HG02973 (cell line): ENCODE measurements at regions not wholly inside any gene's neighbourhood (a gene's known extent, or its start where the extent isn't known, plus 50 kb on each side); places are given as distances from the start of the nearest gene placed in this dataset.
"Not testable (repeated sequence)": the region's sequence is repeated elsewhere in the genome, so short reads cannot be mapped to it uniquely, and the experiment has no call there.

ENCODE experiments used
- ATAC-seq: cut with Tn5 transposase; IDR thresholded peaks from one replicate; pipeline ENCODE4 v1.9.1; 2021; ENCODE audit warnings: moderate library complexity; ENCODE audit not compliant: unreplicated experiment

DNA sequence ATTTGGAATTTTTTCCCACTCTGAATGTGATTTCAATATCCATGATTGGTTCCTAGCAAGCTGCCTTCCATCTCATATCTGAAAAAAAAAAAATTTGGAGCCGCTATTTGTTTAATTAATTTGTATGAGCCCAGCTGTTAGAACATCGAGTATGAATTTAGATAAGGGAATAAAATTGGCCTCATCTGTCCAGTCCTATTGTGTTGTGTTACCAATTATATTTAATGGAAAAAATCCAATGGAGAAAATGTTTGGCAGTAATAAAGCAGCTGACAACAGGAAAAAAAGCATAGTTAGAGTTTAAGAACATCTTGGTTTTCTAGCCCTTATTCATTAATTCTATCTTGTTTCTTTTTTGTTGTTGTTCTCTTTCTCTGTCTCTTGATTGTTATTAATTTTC, 735.6 kb upstream of the RIOK2 start:
- no peak for ATAC-seq

DNA sequence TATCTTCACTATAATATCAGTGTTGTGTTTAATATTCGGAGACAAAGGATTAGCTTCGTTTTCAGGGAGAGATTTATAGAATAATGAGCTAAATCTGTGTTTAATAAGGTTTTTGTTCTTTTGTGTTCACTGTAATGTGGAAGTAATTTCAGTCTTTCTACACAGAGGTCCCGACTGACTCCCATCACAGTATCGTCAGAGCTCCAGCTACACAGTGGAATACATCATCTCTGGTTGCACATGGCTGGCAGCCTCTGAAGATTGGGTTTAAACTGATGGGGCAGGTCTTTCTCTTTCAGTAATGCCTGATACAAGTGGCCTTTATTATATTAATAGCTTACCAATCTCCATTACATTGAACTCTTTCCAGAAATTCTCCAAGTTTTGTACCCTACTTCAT, 736.7 kb upstream of the RIOK2 start:
- no peak for ATAC-seq

DNA sequence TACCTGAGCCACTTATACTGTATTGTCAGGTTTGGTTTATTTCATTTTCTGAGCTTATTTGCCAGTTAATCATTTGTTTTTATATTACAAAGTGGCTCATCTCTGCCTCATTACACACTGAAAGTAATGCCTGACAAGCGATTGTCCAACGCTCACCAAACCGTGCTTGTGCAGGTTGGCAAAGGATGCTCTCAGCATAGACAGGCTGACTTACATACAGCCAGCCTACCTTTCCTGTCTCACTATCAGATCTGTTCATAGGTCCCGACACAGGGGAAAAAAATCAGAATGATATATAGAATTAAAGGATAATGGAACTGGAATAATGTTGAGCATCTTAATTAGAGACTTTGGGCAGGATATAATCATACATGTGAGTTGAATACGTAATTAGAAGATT, 739.7 kb upstream of the RIOK2 start:
- ATAC-seq: no peak

DNA sequence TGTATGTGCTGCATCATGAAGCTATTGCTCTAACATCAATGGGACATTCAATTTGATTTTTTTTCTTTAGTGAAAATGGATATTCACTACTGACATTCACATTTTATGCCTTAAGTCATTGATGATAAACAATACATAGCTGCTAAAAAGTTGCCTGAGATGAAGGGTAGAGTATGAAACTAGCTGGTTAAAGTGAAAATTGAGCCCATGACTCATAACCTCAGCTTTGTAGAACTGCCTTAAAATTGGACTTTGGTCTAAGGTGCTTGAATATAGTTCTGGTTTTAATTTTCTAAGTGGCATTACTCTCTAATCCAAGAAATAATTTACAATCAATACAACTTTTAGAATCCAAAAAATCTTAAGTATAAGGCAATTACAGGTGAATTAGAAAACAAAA, 740.4 kb upstream of the RIOK2 start:
- no peak for ATAC-seq

DNA sequence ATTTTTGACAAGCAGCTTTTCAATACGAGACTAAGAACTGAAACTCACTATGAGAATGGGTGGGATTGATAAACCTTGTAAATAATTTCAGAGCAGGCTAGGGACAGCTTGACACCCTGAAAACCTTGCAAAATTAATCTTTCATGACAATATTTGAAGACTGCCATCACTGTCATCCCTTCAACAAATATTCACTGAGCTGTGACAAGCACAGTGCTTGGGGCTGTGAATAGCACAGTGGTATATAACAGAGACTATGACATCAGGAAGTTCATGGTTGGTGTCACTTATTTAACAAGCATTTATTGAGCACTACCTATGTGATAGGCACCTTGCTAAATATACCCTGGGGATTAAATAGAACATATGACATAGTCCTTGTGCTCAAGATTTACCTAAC, 741.0 kb upstream of the RIOK2 start:
- ATAC-seq: no peak

DNA sequence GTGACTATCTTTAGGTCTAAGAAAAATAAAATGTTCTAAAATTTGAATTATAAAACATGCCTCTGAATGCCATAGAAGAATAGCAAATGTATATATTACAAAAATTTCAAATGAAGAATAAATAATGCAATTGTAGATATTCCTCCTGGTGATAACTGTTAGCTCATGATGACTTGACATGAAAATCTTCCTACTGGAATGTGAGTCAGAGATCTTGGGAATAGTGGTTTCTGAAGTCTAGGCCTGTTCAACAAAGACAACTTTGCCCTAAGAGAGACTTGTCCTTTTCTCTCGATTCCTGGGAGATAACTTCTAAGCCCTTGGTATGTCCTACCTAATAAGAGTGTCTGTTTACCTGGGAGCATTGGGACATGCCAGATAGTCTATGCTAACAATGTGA, 746.3 kb upstream of the RIOK2 start:
- no peak for ATAC-seq

DNA sequence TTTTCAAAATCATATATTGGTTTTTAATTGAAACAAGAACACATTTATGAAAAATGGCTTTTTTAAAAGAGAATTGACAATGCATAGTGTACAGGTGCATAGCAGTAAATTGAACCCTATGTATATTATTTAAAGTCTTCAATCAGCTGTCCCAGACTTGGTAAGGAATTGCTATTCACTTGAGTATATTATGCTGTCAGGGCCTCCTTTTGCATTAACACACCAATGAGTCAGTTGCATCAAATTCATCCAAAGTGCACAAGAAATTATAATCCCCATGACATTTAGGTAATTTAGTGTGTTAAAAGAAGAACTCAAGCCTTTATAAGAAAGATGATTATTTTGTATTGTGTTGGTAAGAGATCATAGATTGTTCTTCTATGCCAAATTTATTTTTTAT, 748.8 kb upstream of the RIOK2 start:
- no peak for ATAC-seq

DNA sequence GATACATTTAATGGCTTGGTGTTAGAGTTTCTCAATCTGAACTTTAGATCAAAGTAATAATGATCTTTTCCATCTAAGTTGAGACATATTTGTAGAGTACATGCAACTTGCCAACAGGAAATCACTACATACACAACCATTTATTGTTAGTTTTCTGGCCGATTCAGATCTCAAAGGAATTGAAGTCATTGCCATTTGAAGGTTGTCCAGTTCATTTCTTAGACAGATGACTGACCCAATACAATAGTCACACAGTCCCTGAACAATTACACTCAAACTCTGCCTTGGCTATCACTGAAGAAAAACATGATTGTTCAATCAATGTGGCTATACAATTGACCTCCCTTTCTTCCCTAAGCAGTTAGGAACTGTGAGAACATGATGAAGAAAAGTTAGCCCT, 753.2 kb upstream of the RIOK2 start:
- ATAC-seq: no peak

DNA sequence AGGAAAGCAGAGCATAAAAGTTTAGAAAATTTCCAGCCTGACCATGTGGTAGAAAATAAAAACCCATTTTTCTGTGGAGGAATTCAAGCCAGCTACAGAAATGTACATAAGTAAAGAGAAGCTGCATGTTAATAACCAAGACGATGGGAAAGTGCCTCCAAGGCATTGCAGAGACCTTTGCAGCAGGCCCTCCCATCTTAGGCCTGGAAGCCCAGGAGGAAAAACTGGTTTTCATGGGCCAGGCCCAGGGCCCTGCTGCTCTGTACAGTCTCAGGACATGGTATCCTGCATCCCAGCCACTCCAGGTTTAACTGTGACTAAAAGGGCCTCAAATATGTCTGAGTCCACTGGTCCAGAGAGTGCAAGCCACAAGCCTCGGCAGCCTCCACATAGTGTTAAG, 754.8 kb upstream of the RIOK2 start:
- no peak for ATAC-seq

DNA sequence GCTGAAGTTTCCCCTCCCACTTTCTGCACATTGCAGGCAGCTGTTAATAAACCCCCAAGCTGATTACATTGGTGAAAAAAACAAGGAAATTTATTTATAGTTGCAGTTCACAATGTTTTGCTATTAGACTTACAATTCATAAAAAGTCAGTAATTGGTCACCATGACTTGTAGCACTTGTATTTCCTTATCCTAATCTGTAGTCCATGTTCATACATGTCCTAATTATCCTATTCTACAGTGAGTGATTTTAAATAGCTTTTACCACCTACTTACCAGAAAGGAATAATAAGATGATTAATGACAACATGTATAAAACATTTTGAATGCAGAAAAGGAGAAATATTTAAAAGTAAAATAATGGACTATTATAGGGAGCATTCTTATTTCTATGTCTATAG, 760.0 kb upstream of the RIOK2 start:
- no peak for ATAC-seq

DNA sequence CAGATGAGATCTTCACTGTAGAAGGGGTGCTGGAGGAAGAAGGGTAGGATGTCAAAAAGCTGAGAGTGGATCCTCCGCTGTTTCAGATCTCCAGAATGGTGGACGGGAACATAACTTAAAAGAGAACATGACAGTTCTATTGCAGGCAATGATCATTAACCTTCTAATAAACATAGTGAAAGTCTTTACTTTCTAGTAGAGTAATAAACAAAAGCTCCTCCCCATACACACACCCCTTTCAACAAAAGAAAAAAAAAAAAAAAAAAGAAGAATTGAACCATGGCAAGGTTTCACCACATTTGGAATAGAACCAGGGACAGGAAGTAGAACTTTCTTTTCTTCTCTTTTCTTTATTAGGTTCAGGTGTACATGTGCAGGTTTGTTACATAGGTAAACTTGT, 768.1 kb upstream of the RIOK2 start:
- ATAC-seq: no peak

DNA sequence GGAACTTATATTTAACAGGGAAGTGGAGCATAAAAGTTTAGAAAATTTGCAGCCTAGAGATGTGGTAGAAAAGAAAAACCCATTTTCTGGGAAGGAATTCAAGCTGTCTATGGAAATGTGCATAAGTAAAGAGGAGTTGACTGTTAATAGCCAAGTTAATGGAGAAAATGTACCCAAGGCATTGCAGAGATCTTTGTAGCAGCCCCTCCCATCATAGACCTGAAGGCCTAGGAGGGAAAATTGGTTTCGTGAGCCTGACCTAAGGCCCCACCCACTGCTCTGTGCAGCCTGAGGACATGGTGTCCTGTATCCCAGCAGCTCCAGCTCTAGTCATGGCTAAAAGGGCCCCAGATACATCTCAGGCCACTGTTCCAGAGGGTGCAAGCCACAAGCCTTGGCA, 772.4 kb upstream of the RIOK2 start:
- no peak for ATAC-seq

DNA sequence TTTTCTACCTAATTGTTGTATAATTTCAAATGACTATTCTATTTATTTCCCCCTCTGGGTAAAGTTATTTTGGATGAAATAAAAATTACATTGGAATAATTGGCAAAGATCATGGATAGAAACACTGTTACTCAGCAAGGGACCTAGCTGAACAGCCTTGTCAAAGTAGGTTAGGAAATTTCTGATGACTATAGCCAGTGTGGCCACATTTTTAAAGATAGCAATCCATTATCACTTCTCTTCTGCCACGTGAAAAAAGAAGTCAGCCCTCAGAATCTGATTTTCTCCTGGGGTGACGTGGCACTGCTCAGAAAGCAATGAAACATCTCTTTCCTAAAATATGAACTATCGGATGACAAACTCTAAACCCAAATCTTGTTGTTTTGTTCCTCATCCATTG, 784.2 kb upstream of the RIOK2 start:
- no peak for ATAC-seq

DNA sequence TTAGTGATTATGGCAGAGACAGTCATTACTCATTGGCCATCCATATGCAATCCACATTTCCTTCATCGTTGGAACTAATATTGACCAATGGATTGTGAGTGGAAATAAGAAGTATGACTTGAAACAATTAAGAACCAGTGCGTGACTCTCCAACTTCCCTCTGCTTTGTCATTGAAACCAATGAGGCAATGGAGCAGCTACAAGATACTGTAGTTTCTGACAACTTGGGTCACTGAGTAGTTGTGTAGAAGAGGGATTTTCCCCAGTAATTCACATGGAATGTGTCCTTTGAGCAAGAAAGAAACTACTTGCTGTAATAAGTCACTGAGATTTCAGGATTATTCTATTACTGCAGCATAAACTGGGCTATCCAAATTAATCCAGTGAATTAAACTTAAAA, 785.3 kb upstream of the RIOK2 start:
- no peak for ATAC-seq

DNA sequence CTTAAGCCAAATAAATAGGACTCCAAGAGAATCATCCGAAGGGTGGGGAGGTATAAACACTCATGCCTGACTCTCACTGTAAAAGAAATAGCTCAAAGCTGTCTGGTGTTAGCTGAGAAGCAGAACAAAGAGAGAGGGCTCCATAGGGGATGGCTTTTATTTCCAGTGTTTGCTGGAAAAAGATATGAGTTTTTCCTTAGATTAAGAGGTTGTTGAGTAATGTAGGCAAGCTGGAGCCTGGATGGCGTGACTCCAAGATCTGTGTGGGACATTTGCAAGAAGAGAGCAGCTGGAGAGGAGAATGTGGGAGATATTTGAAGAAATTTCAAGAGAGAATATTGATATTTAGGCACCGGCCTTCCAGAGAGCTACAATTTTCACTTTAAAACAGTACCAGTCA, 793.7 kb upstream of the RGMB start:
- ATAC-seq: no peak

DNA sequence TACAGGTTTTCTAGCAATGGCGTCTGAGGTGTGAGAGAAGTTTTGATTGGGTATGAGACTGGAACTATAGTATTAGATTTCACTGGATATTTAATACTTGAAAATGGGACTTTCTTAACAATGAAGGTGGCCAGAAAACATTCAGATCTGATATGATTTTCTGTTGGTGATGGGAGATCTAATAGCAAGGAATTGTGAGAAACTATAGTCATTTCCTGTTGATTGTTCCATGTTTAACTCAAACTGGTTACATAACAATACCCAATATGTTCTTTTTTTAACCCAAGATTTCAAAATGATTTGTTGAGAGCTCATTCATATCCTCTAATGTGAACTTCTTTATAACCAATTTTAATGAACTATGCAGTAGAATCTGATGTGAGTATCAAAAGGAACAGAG, 793.2 kb upstream of the RGMB start:
- ATAC-seq: no peak

DNA sequence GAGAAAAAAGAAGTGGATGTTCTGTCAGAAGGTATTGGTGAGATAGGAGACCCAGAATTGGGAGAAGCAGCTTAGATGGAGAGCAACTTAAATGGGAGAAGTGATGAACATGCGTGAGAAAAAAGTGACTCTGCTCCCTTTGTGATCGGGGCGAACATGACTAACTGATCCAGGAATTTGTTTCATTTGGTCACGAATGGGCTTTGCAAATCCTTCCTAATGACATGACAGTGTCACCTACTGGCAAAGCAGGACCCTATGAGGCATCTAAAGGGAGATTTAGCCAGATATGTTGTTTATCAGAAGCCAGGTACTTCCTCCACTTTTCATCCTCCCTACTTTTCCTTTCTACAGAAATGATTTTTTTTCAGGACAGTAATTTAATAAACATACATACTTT, 787.4 kb upstream of the RGMB start:
- ATAC-seq: no peak

DNA sequence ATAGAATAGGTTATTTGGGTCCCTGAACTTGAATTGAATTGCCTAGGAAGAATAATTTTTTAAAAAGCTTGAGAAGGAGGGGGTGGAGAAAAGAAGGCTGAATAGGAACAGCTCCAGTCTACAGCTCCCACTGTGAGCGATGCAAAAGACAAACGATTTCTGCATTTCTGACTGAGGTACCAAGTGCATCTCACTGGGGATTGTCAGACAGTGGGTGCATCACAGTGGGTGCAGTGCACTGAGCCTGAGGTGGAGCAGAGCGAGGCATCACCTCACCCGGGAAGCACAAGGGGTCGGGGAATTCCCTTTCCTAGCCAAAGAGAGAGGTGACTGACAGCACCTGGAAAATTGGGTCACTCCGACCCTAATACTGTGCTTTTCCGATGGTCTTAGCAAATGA, 782.2 kb upstream of the RGMB start:
- no peak for ATAC-seq

DNA sequence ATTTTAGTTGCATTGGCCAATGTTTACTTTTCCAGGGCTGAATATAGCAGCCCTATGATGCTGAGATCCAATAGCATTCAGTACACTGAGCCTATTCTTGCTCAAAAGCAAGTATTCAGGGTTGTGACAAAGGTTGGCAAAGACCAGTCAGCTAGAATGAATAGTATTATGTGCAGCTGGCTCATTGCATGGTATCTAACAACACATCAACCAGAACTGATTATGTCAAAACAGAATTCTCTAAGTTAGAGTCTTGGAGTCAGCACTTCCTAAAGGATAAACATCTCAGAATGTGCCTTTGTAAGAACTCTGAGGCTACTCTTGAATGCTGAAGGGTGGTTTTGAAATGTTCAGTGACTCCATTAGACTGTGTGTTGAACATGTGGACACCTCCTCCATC, 774.5 kb upstream of the RGMB start:
- no peak for ATAC-seq

DNA sequence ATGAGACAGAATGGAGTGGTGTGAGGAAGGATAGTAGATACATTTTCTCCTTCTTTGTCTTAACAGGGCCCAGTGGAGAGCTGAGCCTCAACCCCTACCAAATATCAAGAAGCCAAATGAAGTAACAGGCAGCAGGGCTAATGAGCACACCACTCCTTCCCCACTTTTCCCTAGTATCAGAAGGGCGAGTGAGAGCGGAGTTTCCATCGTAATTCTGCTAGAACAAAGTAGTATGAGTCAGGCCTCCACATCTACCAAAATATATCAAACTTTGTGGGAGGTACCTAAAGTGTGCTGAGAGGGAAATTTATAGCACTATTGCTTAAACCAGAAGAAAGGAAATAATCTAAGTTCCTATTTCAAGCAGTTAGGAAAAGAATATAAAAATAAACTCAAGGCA, 769.0 kb upstream of the RGMB start:
- ATAC-seq: no peak

DNA sequence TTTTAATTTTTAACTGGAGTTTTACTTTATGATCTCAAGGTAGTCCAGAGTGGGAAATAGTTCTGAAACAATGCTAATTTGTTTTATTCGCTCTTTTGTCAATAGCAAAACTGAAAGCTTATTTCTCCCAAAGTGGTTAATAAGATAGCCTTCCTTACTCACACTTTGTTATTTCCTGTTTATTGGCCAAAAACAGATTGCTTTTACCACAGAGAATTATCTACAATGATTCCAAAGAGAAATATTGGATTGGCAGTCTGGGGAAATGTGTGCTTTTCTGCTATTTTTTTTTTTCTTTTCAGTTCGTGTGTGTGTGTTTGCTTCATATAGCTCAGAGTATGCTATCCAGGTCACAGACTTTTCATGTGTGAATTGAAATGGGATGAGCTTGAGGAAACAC, 756.7 kb upstream of the RGMB start:
- ATAC-seq: no peak

DNA sequence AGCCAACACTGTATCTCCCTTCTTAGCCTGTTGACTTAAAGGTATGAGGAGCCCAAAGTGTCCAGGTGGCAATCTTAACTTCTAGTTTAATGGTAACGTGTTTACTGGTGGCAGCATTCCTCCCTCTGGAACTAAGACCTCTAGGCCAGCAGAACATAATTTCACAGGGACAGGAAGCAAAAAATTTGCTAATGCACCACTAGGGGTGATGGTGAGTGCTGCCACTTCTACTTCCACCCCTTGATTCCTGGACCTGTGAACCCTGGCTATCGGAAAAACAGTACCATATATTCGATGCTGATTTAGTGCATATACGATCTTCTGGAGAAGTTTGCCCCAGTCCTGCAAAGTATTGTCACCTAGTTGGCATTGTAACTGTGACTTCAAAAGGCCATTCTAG, 743.2 kb upstream of the RGMB start:
- ATAC-seq: not testable (repeated sequence)

DNA sequence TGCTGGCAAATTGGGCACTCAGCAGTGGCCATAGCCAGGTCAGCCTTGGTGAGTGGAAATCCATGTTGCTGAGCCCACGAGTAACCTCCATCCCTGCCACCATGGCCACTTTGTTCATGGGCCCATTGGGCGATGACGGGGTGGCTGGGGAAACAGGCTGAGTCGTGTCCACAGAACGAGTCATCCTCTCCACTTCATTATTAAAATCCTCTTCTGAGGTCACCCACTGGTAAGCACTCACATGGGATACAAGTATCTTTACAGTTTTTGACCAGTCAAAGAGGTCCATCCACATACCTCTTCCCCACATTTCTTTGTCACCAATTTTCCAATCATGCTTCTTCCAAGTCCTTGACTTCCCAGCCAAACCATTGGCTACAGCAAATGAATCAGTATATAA, 742.4 kb upstream of the RGMB start:
- ATAC-seq: not testable (repeated sequence)

DNA sequence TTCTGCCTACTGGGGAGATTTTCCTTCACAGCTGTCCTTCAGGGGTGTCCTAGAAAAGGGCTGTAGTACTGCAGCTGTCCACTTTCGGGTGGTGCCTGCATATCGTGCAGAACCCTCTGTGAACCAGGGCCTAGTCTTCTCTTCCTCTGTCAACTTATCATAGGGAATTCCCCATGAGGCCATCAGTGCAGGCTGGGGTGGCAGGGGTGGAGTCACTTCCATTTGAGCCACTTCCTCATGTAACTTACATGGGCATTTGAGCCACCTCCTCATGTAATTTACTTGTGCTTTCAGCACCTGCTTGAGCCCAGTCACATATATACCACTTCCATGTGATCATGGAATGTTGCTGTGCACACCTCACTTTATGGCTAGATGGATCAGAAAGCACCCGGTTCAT, 742.0 kb upstream of the RGMB start:
- no peak for ATAC-seq
